Suppressor macrophage treated with lipopolysaccharide for 4 hours (primary cell): ENCODE measurements at regions not wholly inside any gene's neighbourhood (a gene's known extent, or its start where the extent isn't known, plus 50 kb on each side); places are given as distances from the start of the nearest gene placed in this dataset.
"Not testable (repeated sequence)": the region's sequence is repeated elsewhere in the genome, so short reads cannot be mapped to it uniquely, and the experiment has no call there.

Source experiments
- DNase-seq: peaks from one replicate; pipeline ENCODE4 v3.0.0-alpha.2; 2020

GRCh38 chr2:234553223-234553622 is 56.3 kb upstream of the ARL4C start:
- DNase-seq = not testable (repeated sequence)

- DNase-seq = peak; percentile 70
Measured at GRCh38 chr2:234550511-234551107, 53.7 kb upstream of the ARL4C start.

GRCh38 chr2:234550056-234550455 is 53.2 kb upstream of the ARL4C start:
- no peak for DNase-seq

GRCh38 chr2:234548695-234549420 is 52.0 kb upstream of the ARL4C start:
- no peak for DNase-seq

GRCh38 chr2:234546770-234547169 is 49.9 kb upstream of the ARL4C start:
- DNase-seq = no peak
